Tibial nerve (tissue), 4 donors: ENCODE measurements at regions not wholly inside any gene's neighbourhood (a gene's known extent, or its start where the extent isn't known, plus 50 kb on each side); places are given as distances from the start of the nearest gene placed in this dataset.

ENCODE experiments used
- DNase-seq, 2 donors: peaks; one replicate each; pipeline ENCODE4 v3.0.0-alpha.2; 2019; ENCODE audit warnings: low spot score in 2 of 2
- H3K27ac ChIP-seq, 4 donors: fragments of 200-600 bp; sonication (generic) in 3 of 4; one replicate each; pipeline ENCODE4 v1.5.1; 2017 to 2019; ENCODE audit warnings: mild to moderate bottlenecking in 1 of 4
- H3K27me3 ChIP-seq, 2 donors: fragments of 200-600 bp; sonication (generic) in 1 of 2; one replicate each; pipeline versions ENCODE4 v1.5.1 to v1.6.0; 2017 to 2019
- H3K36me3 ChIP-seq, 3 donors: fragments of 200-600 bp; sonication (generic); one replicate each; pipeline ENCODE4 v1.5.1; 2018 to 2019
- H3K4me1 ChIP-seq, 4 donors: fragments of 200-600 bp; sonication (generic) in 3 of 4; one replicate each; pipeline ENCODE4 v1.5.1; 2017 to 2019
- H3K4me3 ChIP-seq, 4 donors: fragments of 200-600 bp; sonication (generic) in 3 of 4; one replicate each; pipeline ENCODE4 v1.5.1; 2017 to 2019; ENCODE audit warnings: mild to moderate bottlenecking in 1 of 4, moderate library complexity in 1 of 4
- H3K9me3 ChIP-seq, 4 donors: fragments of 200-600 bp; sonication (generic) in 3 of 4; one replicate each; pipeline ENCODE4 v1.5.1; 2017 to 2019
- EP300 ChIP-seq, 2 donors: sonication (generic); formaldehyde crosslinking; IDR thresholded peaks; one replicate each; pipeline ENCODE4 v1.6.1; 2017; ENCODE audit warnings: antibody characterized with exemption in 2 of 2, mild to moderate bottlenecking in 1 of 2
- POLR2A ChIP-seq, 2 donors: fragments of 450-650 bp; IDR thresholded peaks; one replicate each; pipeline ENCODE4 v1.6.1; 2017; ENCODE audit warnings: antibody characterized with exemption in 2 of 2, mild to moderate bottlenecking in 2 of 2, moderate library complexity in 2 of 2
- WGBS, 2 donors: methylation state at CpG; one replicate each; pipeline ENCODE4 v1.1.5; 2018; 5-methylcytosine and 5-hydroxymethylcytosine counted together
- TF ChIP-seq, protein P1 (sequence below), 5 experiments: fragments of 200-600 bp in 3 of 5; fragments of 450-650 bp in 2 of 5; sonication (generic) in 3 of 5; IDR thresholded peaks; one replicate each; pipeline ENCODE4 v1.5.1; 2016 to 2019; ENCODE audit warnings: antibody characterized with exemption in 5 of 5, mild to moderate bottlenecking in 3 of 5, moderate library complexity in 2 of 5

DNA sequence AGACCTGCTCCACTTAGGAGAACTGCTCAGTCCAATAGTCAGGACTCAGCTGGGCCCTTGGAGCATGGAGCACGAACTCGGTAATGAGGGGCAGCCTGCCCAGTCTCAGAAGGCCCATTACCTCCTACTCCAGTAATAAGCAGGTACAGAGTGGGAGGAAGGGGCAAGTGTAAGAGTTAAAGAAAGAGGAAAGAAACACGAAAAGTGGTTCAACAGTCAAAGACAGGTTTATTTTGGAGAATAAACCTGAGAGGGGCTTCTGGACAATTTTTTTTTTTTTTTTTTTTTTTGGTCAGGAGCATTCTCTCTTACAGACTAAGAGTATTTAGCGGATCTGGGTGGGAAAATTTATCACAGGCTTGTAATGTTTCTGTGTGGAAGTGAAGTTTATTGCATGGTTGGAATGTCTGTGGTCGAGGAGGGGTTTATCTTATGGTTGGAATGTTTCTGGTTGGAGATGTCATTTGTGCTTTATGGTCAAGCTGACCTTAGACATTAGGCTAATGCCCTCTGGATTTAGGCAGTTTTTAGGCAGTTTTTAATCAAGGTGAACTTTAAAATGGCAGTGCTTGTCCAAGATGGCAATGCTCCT is 340.1 kb downstream of the BCKDHB start:
- TF ChIP-seq POLR2A (IDR thresholded peaks at IDR 0.05) = no peak
- TF ChIP-seq, protein P1, sequence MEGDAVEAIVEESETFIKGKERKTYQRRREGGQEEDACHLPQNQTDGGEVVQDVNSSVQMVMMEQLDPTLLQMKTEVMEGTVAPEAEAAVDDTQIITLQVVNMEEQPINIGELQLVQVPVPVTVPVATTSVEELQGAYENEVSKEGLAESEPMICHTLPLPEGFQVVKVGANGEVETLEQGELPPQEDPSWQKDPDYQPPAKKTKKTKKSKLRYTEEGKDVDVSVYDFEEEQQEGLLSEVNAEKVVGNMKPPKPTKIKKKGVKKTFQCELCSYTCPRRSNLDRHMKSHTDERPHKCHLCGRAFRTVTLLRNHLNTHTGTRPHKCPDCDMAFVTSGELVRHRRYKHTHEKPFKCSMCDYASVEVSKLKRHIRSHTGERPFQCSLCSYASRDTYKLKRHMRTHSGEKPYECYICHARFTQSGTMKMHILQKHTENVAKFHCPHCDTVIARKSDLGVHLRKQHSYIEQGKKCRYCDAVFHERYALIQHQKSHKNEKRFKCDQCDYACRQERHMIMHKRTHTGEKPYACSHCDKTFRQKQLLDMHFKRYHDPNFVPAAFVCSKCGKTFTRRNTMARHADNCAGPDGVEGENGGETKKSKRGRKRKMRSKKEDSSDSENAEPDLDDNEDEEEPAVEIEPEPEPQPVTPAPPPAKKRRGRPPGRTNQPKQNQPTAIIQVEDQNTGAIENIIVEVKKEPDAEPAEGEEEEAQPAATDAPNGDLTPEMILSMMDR (IDR thresholded peaks at IDR 0.05) = no peak
- TF ChIP-seq EP300 (IDR thresholded peaks at IDR 0.05) = no peak
- Histone ChIP-seq H3K4me3 (no peak overlapping the region), H3K9me3 (peaks cover 0 to 11% (median 0%) of the 10 kb centered on the region in 4 donors), H3K27me3 (no peaks in the 10 kb centered on the region), H3K27ac (no peak overlapping the region), H3K4me1 (no peaks in the 10 kb centered on the region), H3K36me3 (peaks cover 0 to 6% (median 0%) of the 10 kb centered on the region in 3 donors)
- WGBS, 2 donors = 93 to 97% methylated on average over 5 of the region's 5 CpGs
- DNase-seq = no peak

DNA sequence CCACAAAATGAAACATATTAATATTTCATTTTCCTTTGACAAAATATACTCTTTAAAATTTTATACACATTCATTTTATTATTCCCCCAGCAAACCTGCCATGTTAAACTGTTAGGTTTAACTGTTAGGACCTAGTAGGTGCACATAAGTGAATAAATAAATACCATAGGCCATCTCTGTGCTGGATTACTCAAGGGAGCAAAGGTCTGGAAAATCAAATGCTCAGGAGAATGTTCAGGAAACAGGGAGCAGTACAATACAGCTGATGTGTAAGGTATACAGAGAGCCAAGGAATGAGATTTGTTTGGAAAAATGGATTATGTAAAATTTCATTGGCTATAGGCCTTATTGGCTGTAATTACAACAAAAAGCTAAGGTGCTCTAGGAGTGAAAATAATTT is 339.3 kb downstream of the BCKDHB start:
- H3K9me3 ChIP-seq = peaks cover 0 to 11% (median 0%) of the 10 kb centered on the region in 4 donors
- H3K4me1 ChIP-seq = no peaks in the 10 kb centered on the region
- no peaks in the 10 kb centered on the region for H3K27me3 ChIP-seq
- H3K4me3 ChIP-seq = no peak overlapping the region
- TF ChIP-seq EP300 (IDR thresholded peaks at IDR 0.05) (no peak), POLR2A (IDR thresholded peaks at IDR 0.05) (no peak)
- TF ChIP-seq, protein P1 (IDR thresholded peaks at IDR 0.05) = no peak
- no peak for DNase-seq
- no peak overlapping the region for H3K27ac ChIP-seq
- H3K36me3 ChIP-seq = peaks cover 0 to 6% (median 0%) of the 10 kb centered on the region in 3 donors

DNA sequence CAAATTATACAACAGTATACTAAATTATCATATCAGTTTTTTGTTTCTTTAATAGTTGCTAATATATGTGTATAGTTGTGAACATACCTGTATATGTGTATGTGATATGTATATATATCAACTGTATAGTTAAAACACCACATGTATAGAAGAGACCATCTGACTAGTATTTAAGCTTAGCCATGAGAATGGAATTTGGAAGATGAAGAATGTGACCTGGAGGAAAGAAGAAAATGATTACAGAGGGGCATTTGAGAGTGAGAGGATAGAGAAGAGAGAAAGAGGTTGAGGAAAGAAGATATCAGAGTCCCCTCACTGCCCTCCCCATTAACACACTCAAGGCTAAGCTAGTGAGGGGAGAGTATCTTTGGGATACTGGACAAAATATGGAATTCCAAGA is 335.9 kb downstream of the BCKDHB start:
- Histone ChIP-seq H3K27ac (no peak overlapping the region), H3K4me1 (peaks cover 0 to 9% (median 3%) of the 10 kb centered on the region in 4 donors), H3K9me3 (peaks cover 0 to 11% (median 0%) of the 10 kb centered on the region in 4 donors), H3K4me3 (no peak overlapping the region), H3K27me3 (no peaks in the 10 kb centered on the region), H3K36me3 (peaks cover 0 to 6% (median 0%) of the 10 kb centered on the region in 3 donors)
- no peak for TF ChIP-seq EP300 (IDR thresholded peaks at IDR 0.05)
- TF ChIP-seq, protein P1 (IDR thresholded peaks at IDR 0.05) = no peak
- no peak for TF ChIP-seq POLR2A (IDR thresholded peaks at IDR 0.05)
- DNase-seq = no peak

DNA sequence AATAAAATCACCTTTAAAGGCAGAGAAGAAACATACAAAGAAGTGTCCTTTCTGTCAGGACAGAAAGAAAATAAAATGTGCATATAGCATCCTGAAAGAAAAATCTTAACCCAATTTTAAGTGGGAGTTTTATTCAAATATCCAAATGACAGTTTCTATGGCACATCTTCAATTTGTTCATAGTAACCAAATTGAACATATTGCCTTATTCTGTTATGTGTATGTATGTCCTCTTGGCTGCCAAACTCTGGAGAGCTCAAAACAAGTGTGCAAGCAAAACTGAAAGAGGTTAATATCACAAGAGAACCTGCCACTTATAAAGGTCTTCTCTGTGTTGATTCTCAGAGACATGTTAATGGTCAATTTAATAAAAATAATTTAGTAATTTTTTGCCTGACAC is 334.7 kb downstream of the BCKDHB start:
- DNase-seq = no peak
- Histone ChIP-seq H3K4me1 (peaks cover 0 to 9% (median 3%) of the 10 kb centered on the region in 4 donors), H3K4me3 (no peak overlapping the region), H3K9me3 (peaks cover 0 to 3% (median 0%) of the 10 kb centered on the region in 4 donors), H3K27me3 (no peaks in the 10 kb centered on the region), H3K27ac (no peak overlapping the region), H3K36me3 (peaks cover 0 to 6% (median 0%) of the 10 kb centered on the region in 3 donors)
- no peak for TF ChIP-seq POLR2A (IDR thresholded peaks at IDR 0.05)
- TF ChIP-seq, protein P1 (IDR thresholded peaks at IDR 0.05) = no peak
- TF ChIP-seq EP300 (IDR thresholded peaks at IDR 0.05) = no peak

DNA sequence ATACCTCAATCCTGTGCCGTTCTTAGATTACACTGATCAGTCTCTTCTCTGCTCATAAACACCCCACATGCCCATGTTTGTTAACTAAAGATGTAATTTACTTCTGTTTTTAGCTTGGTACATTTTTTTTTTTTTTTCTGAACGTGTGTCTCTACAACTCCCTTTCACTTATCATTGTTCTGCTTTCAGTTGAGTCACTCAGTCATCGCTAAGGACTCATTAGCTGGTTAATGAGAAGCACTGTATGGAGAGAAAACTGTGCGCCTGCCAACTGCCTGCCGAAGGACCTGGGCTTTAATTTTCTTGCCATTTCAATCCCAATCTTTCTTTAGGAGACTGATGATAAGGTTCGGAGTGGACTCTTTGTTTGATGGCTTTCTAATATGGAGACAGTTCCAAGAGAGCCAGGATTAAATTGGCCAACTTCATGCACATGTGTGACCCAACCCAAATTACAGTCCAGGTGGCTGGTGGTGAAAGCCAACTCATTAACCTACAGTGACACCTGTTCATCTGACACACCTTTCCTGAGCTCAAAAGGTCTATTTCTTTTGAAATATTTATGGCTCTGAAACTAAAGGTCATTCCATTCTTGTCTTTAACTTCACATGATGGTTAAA is 334.1 kb downstream of the BCKDHB start:
- Histone ChIP-seq H3K27me3 (no peaks in the 10 kb centered on the region), H3K36me3 (peaks cover 0 to 6% (median 0%) of the 10 kb centered on the region in 3 donors), H3K27ac (no peak overlapping the region), H3K9me3 (no peaks in the 10 kb centered on the region), H3K4me1 (peaks cover 0 to 9% (median 3%) of the 10 kb centered on the region in 4 donors), H3K4me3 (no peak overlapping the region)
- TF ChIP-seq EP300 (IDR thresholded peaks at IDR 0.05) (no peak), POLR2A (IDR thresholded peaks at IDR 0.05) (no peak)
- TF ChIP-seq, protein P1 (IDR thresholded peaks at IDR 0.05) = no peak
- WGBS, 2 donors = 75 to 76% methylated on average over 6 of the region's 6 CpGs
- DNase-seq = no peak
